ENCODE measurements at regions not wholly inside any gene's neighbourhood (a gene's known extent, or its start where the extent isn't known, plus 50 kb on each side); places are given as distances from the start of the nearest gene placed in this dataset.

DNA sequence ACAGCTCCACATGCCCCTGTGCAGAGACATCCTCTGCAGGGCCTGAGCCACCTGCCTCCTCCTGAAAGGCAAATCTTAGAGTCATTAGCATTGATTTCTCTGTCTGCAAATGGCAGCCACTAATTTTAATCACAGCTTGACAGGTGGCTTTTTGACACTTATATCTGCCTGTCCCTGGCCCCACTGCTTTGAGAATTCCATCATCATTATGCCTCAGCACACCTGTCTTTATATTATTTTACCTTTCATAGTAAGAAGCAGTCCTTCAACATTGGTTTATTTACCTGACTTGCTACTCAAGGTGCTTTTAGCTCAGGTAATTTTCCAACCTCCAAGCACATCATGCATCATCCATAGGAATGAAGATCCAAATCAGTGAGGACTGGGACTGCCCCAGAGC lies 451.3 kb downstream of the MTRR start:
- no peaks in the 10 kb centered on the region for H3K4me1 Mint-ChIP-seq (ENCODE audit: low read depth, unreplicated experiment)
- no TSS peak for BruUV-seq (replicated peaks)
- intact Hi-C loops (cut with micrococcal nuclease; ENCODE audit: unreplicated experiment), result no loop called here
- H3K27me3 Mint-ChIP-seq (ENCODE audit: unreplicated experiment), result no peaks in the 10 kb centered on the region
- H3K4me3 Mint-ChIP-seq (ENCODE audit: low read depth, unreplicated experiment), result no peak overlapping the region
- CTCF ChIA-PET, result no interaction called here
- no peak for TF ChIP-seq CTCF (IDR thresholded peaks at IDR 0.05; ENCODE audit: unreplicated experiment)
- H3K27ac Mint-ChIP-seq (ENCODE audit: unreplicated experiment), result no peak overlapping the region
- H3K36me3 Mint-ChIP-seq (ENCODE audit: insufficient read depth, unreplicated experiment), result no peaks in the 10 kb centered on the region
- no peak for DNase-seq
- H3K9me3 Mint-ChIP-seq (ENCODE audit: low read depth, unreplicated experiment), result peaks cover 10% of the 10 kb centered on the region

- H3K4me1 Mint-ChIP-seq (ENCODE audit: low read depth, unreplicated experiment), result no peaks in the 10 kb centered on the region
- intact Hi-C loops (cut with micrococcal nuclease; ENCODE audit: unreplicated experiment), result no loop called here
- no peak for TF ChIP-seq CTCF (IDR thresholded peaks at IDR 0.05; ENCODE audit: unreplicated experiment)
- no TSS peak for BruUV-seq (replicated peaks)
- no peaks in the 10 kb centered on the region for H3K27me3 Mint-ChIP-seq (ENCODE audit: unreplicated experiment)
- CTCF ChIA-PET, result interaction anchor here (0.6 kb wide), 1 partner anchor 125 kb away, joined by 5 read pairs; no protein-coding TSS in a partner anchor
- no peak overlapping the region for H3K27ac Mint-ChIP-seq (ENCODE audit: unreplicated experiment)
- H3K9me3 Mint-ChIP-seq (ENCODE audit: low read depth, unreplicated experiment), result peaks cover 7% of the 10 kb centered on the region
- no peak overlapping the region for H3K4me3 Mint-ChIP-seq (ENCODE audit: low read depth, unreplicated experiment)
- no peaks in the 10 kb centered on the region for H3K36me3 Mint-ChIP-seq (ENCODE audit: insufficient read depth, unreplicated experiment)
- DNase-seq, result no peak
Observed at GRCh38 chr5:8321272-8321671, 452.3 kb downstream of the MTRR start.

- Mint-ChIP-seq H3K4me1 (ENCODE audit: low read depth, unreplicated experiment) (no peaks in the 10 kb centered on the region), H3K4me3 (ENCODE audit: low read depth, unreplicated experiment) (no peak overlapping the region), H3K27me3 (ENCODE audit: unreplicated experiment) (no peaks in the 10 kb centered on the region), H3K36me3 (ENCODE audit: insufficient read depth, unreplicated experiment) (no peaks in the 10 kb centered on the region), H3K9me3 (ENCODE audit: low read depth, unreplicated experiment) (peaks cover 4% of the 10 kb centered on the region), H3K27ac (ENCODE audit: unreplicated experiment) (no peak overlapping the region)
- intact Hi-C loops (cut with micrococcal nuclease; ENCODE audit: unreplicated experiment), result no loop called here
- TF ChIP-seq CTCF (IDR thresholded peaks at IDR 0.05; ENCODE audit: unreplicated experiment), result no peak
- CTCF ChIA-PET, result no interaction called here
- no peak for DNase-seq
- BruUV-seq (replicated peaks), result no TSS peak
Observed at GRCh38 chr5:8322484-8322883, 453.5 kb downstream of the MTRR start.

- no peak for TF ChIP-seq CTCF (IDR thresholded peaks at IDR 0.05; ENCODE audit: unreplicated experiment)
- intact Hi-C loops (cut with micrococcal nuclease; ENCODE audit: unreplicated experiment), result no loop called here
- H3K36me3 Mint-ChIP-seq (ENCODE audit: insufficient read depth, unreplicated experiment), result no peaks in the 10 kb centered on the region
- no peaks in the 10 kb centered on the region for H3K4me1 Mint-ChIP-seq (ENCODE audit: low read depth, unreplicated experiment)
- no peaks in the 10 kb centered on the region for H3K27me3 Mint-ChIP-seq (ENCODE audit: unreplicated experiment)
- peaks cover 5% of the 10 kb centered on the region for H3K9me3 Mint-ChIP-seq (ENCODE audit: low read depth, unreplicated experiment)
- H3K4me3 Mint-ChIP-seq (ENCODE audit: low read depth, unreplicated experiment), result no peak overlapping the region
- no TSS peak for BruUV-seq (replicated peaks)
- H3K27ac Mint-ChIP-seq (ENCODE audit: unreplicated experiment), result no peak overlapping the region
- no peak for DNase-seq
- CTCF ChIA-PET, result no interaction called here
Observed at GRCh38 chr5:8327016-8327415, 458.1 kb downstream of the MTRR start.

DNA sequence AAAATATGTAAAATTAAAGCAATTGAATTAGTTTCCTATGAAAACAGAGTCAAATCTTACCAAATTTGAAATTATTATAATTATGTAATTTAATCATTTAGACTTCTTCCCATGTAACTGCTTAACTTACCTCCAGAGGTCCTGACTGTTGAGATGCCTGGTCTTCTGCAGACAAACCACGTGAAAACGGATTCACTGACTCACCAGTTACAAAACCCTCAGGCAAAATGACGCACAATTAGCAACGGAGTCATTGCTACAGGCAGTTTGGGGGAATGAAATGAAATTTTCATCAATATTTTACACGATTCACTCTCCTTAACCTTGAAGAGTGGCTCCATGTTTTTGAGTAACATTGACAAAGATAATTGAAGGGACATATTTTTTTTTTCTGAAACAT lies 460.8 kb downstream of the MTRR start:
- Mint-ChIP-seq H3K36me3 (ENCODE audit: insufficient read depth, unreplicated experiment) (no peaks in the 10 kb centered on the region), H3K27ac (ENCODE audit: unreplicated experiment) (no peak overlapping the region), H3K4me3 (ENCODE audit: low read depth, unreplicated experiment) (no peak overlapping the region), H3K27me3 (ENCODE audit: unreplicated experiment) (no peaks in the 10 kb centered on the region), H3K4me1 (ENCODE audit: low read depth, unreplicated experiment) (no peaks in the 10 kb centered on the region), H3K9me3 (ENCODE audit: low read depth, unreplicated experiment) (peaks cover 14% of the 10 kb centered on the region)
- no peak for DNase-seq
- no TSS peak for BruUV-seq (replicated peaks)
- CTCF ChIA-PET, result no interaction called here
- no peak for TF ChIP-seq CTCF (IDR thresholded peaks at IDR 0.05; ENCODE audit: unreplicated experiment)
- intact Hi-C loops (cut with micrococcal nuclease; ENCODE audit: unreplicated experiment), result no loop called here
